ENCODE measurements at regions not wholly inside any gene's neighbourhood (a gene's known extent, or its start where the extent isn't known, plus 50 kb on each side); places are given as distances from the start of the nearest gene placed in this dataset.
A peak's percentile ranks its signal among the peaks of the same experiment; 100 is the strongest.

GRCh38 chr7:19944363-19945120, 171.1 kb upstream of the TMEM196 start:
- TF ChIP-seq CTCF (IDR thresholded peaks at IDR 0.05; ENCODE audit: insufficient read depth, low read depth, low read length) (no peak), EZH2 (IDR thresholded peaks at IDR 0.05; ENCODE audit: insufficient read depth, low read length) (no peak)
- DNase-seq (ENCODE audit: low read depth) (peak; percentile 16), FAIRE-seq (no peak)
- H3K4me3 ChIP-seq (ENCODE audit: insufficient read depth, low read depth, low read length), result no peak overlapping the region
- H3K36me3 ChIP-seq (ENCODE audit: insufficient read depth, low read length), result no peaks in the 10 kb centered on the region
- no peaks in the 10 kb centered on the region for H3K36me3 Mint-ChIP-seq (ENCODE audit: low read depth, unreplicated experiment)
- H3K27ac Mint-ChIP-seq (ENCODE audit: unreplicated experiment), result no peak overlapping the region
- H3K27ac ChIP-seq (ENCODE audit: low read depth, low read length), result no peak overlapping the region
- no peak overlapping the region for H3K9ac ChIP-seq (ENCODE audit: low read length)
- no peak overlapping the region for H3K4me2 ChIP-seq (ENCODE audit: low read length)
- no peaks in the 10 kb centered on the region for H3K27me3 ChIP-seq (ENCODE audit: insufficient read depth, low read length)
- H3K4me1 Mint-ChIP-seq (ENCODE audit: low read depth, unreplicated experiment), result peaks cover 8% of the 10 kb centered on the region
- no peaks in the 10 kb centered on the region for H3K79me2 ChIP-seq (ENCODE audit: insufficient read depth, low read length)
- H2AFZ ChIP-seq (ENCODE audit: low read depth, low read length), result no peak overlapping the region
- H3K9me3 Mint-ChIP-seq (ENCODE audit: unreplicated experiment), result peaks cover 2% of the 10 kb centered on the region
- H3K4me3 Mint-ChIP-seq (ENCODE audit: unreplicated experiment), result no peak overlapping the region
- H4K20me1 ChIP-seq (ENCODE audit: insufficient read depth, low read length), result no peaks in the 10 kb centered on the region
- no peaks in the 10 kb centered on the region for H3K27me3 Mint-ChIP-seq (ENCODE audit: low read depth, unreplicated experiment)
- peaks cover 3% of the 10 kb centered on the region for H3K4me1 ChIP-seq (ENCODE audit: insufficient read depth, low read length)
- H3K9me3 ChIP-seq (ENCODE audit: insufficient read depth, low read depth, low read length), result no peaks in the 10 kb centered on the region

GRCh38 chr7:19939746-19940145, 166.3 kb upstream of the TMEM196 start:
- Histone ChIP-seq H3K9ac (ENCODE audit: low read length) (no peak overlapping the region), H3K9me3 (ENCODE audit: insufficient read depth, low read depth, low read length) (no peaks in the 10 kb centered on the region), H3K4me3 (ENCODE audit: insufficient read depth, low read depth, low read length) (no peak overlapping the region), H3K27me3 (ENCODE audit: insufficient read depth, low read length) (no peaks in the 10 kb centered on the region), H3K36me3 (ENCODE audit: insufficient read depth, low read length) (no peaks in the 10 kb centered on the region), H3K79me2 (ENCODE audit: insufficient read depth, low read length) (no peaks in the 10 kb centered on the region), H4K20me1 (ENCODE audit: insufficient read depth, low read length) (no peaks in the 10 kb centered on the region), H3K27ac (ENCODE audit: low read depth, low read length) (peak overlapping the region; percentile 34), H3K4me2 (ENCODE audit: low read length) (no peak overlapping the region), H3K4me1 (ENCODE audit: insufficient read depth, low read length) (peaks cover 3% of the 10 kb centered on the region), H2AFZ (ENCODE audit: low read depth, low read length) (no peak overlapping the region)
- Mint-ChIP-seq H3K27me3 (ENCODE audit: low read depth, unreplicated experiment) (no peaks in the 10 kb centered on the region), H3K36me3 (ENCODE audit: low read depth, unreplicated experiment) (no peaks in the 10 kb centered on the region), H3K27ac (ENCODE audit: unreplicated experiment) (peak overlapping the region; percentile 0), H3K4me1 (ENCODE audit: low read depth, unreplicated experiment) (peaks cover 8% of the 10 kb centered on the region), H3K9me3 (ENCODE audit: unreplicated experiment) (peaks cover 4% of the 10 kb centered on the region), H3K4me3 (ENCODE audit: unreplicated experiment) (no peak overlapping the region)
- TF ChIP-seq CTCF (IDR thresholded peaks at IDR 0.05; ENCODE audit: insufficient read depth, low read depth, low read length), result no peak
- no peak for TF ChIP-seq EZH2 (IDR thresholded peaks at IDR 0.05; ENCODE audit: insufficient read depth, low read length)
- DNase-seq (ENCODE audit: low read depth) (peak; percentile 86), FAIRE-seq (peak; percentile 76)

GRCh38 chr7:19932549-19933249, 159.3 kb upstream of the TMEM196 start:
- no peaks in the 10 kb centered on the region for H3K4me1 ChIP-seq (ENCODE audit: insufficient read depth, low read length)
- DNase-seq (ENCODE audit: low read depth), result no peak
- no peak overlapping the region for H3K9ac ChIP-seq (ENCODE audit: low read length)
- no peak for FAIRE-seq
- no peak overlapping the region for H3K4me3 Mint-ChIP-seq (ENCODE audit: unreplicated experiment)
- H3K4me1 Mint-ChIP-seq (ENCODE audit: low read depth, unreplicated experiment), result peaks cover 11% of the 10 kb centered on the region
- no peak overlapping the region for H3K27ac Mint-ChIP-seq (ENCODE audit: unreplicated experiment)
- no peaks in the 10 kb centered on the region for H4K20me1 ChIP-seq (ENCODE audit: insufficient read depth, low read length)
- no peak for TF ChIP-seq CTCF (IDR thresholded peaks at IDR 0.05; ENCODE audit: insufficient read depth, low read depth, low read length)
- no peak for TF ChIP-seq EZH2 (IDR thresholded peaks at IDR 0.05; ENCODE audit: insufficient read depth, low read length)
- H3K36me3 Mint-ChIP-seq (ENCODE audit: low read depth, unreplicated experiment), result no peaks in the 10 kb centered on the region
- H3K4me3 ChIP-seq (ENCODE audit: insufficient read depth, low read depth, low read length), result no peak overlapping the region
- peaks cover 4% of the 10 kb centered on the region for H3K9me3 Mint-ChIP-seq (ENCODE audit: unreplicated experiment)
- no peaks in the 10 kb centered on the region for H3K27me3 ChIP-seq (ENCODE audit: insufficient read depth, low read length)
- H3K36me3 ChIP-seq (ENCODE audit: insufficient read depth, low read length), result no peaks in the 10 kb centered on the region
- H3K9me3 ChIP-seq (ENCODE audit: insufficient read depth, low read depth, low read length), result no peaks in the 10 kb centered on the region
- H3K27me3 Mint-ChIP-seq (ENCODE audit: low read depth, unreplicated experiment), result no peaks in the 10 kb centered on the region
- no peak overlapping the region for H3K4me2 ChIP-seq (ENCODE audit: low read length)
- H2AFZ ChIP-seq (ENCODE audit: low read depth, low read length), result no peak overlapping the region
- no peaks in the 10 kb centered on the region for H3K79me2 ChIP-seq (ENCODE audit: insufficient read depth, low read length)
- no peak overlapping the region for H3K27ac ChIP-seq (ENCODE audit: low read depth, low read length)

Data from astrocyte (in vitro differentiated cells and primary cell).